G401.6 (cell line): ENCODE measurements at regions not wholly inside any gene's neighbourhood (a gene's known extent, or its start where the extent isn't known, plus 50 kb on each side); places are given as distances from the start of the nearest gene placed in this dataset.

Experiments used
- FAIRE-seq: peaks from 2 replicates; lab custom pipeline; 2012; peaks lifted over from hg19 to GRCh38; lab: Jason Lieb, UNC

- no peak for FAIRE-seq
Observed at GRCh38 chr16:86664522-86665318, 86.4 kb downstream of the FOXL1 start.

GRCh38 chr16:86665319-86665675 lies 86.9 kb downstream of the FOXL1 start:
- FAIRE-seq: no peak

GRCh38 chr16:86665929-86666328 lies 87.6 kb downstream of the FOXL1 start:
- FAIRE-seq: no peak

- FAIRE-seq: no peak
Observed at GRCh38 chr16:86667035-86667434, 88.7 kb downstream of the FOXL1 start.

- FAIRE-seq: no peak
Observed at GRCh38 chr16:86668136-86668910, 90.0 kb downstream of the FOXL1 start.

GRCh38 chr16:86669285-86669805 lies 91.0 kb downstream of the FOXL1 start:
- no peak for FAIRE-seq

- FAIRE-seq: no peak
Observed at GRCh38 chr16:86669937-86670749, 91.8 kb downstream of the FOXL1 start.

GRCh38 chr16:86670750-86671234 lies 92.4 kb downstream of the FOXL1 start:
- no peak for FAIRE-seq

GRCh38 chr16:86671486-86672178 lies 93.3 kb downstream of the FOXL1 start:
- no peak for FAIRE-seq

GRCh38 chr16:86672179-86672863 lies 94.0 kb downstream of the FOXL1 start:
- no peak for FAIRE-seq

- no peak for FAIRE-seq
Observed at GRCh38 chr16:86673090-86673955, 95.0 kb downstream of the FOXL1 start.

GRCh38 chr16:86673956-86674453 lies 95.7 kb downstream of the FOXL1 start:
- FAIRE-seq: no peak

- no peak for FAIRE-seq
Observed at GRCh38 chr16:86676254-86676670, 97.9 kb downstream of the FOXL1 start.

- FAIRE-seq: no peak
Observed at GRCh38 chr16:86679490-86679889, 101.1 kb downstream of the FOXL1 start.

- FAIRE-seq: no peak
Observed at GRCh38 chr16:86680162-86680561, 101.8 kb downstream of the FOXL1 start.

GRCh38 chr16:86680661-86681030 lies 102.3 kb downstream of the FOXL1 start:
- FAIRE-seq: no peak

GRCh38 chr16:86681031-86681756 lies 102.8 kb downstream of the FOXL1 start:
- no peak for FAIRE-seq

- FAIRE-seq: no peak
Observed at GRCh38 chr16:86681757-86682106, 103.4 kb downstream of the FOXL1 start.

GRCh38 chr16:86682219-86682904 lies 104.0 kb downstream of the FOXL1 start:
- no peak for FAIRE-seq
